ENCODE measurements at regions not wholly inside any gene's neighbourhood (a gene's known extent, or its start where the extent isn't known, plus 50 kb on each side); places are given as distances from the start of the nearest gene placed in this dataset.

DNA sequence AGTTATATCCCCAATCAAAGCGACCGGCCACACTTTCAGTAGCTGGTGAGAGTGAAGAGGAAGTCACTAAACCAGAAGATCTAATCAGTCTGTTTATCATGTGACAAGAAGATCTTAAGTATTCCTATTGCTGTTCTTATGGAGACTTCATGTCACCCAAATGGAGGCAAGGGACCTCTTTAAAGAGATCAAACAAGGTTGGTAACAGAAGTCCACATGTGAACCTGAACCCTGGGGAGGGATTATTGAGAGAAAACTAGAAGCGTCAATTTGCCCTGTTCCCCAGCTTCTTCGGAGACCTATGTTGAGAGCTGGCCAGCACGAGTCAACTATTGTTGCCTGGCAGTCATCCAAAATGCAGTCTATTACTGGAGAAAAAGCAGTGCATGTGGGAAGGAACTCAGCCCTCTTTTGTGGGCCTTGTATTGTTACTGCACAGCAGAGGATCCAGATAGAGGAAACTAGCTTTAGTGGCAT is 76.9 kb upstream of the CTSC start:
- Mint-ChIP-seq H3K27me3 (no peaks in the 10 kb centered on the region), H3K4me3 (peak overlapping the region; percentile 63), H3K4me1 (peaks cover 35% of the 10 kb centered on the region), H3K27ac (no peak overlapping the region), H3K9me3 (no peaks in the 10 kb centered on the region), H3K36me3 (peaks cover 1% of the 10 kb centered on the region)

DNA sequence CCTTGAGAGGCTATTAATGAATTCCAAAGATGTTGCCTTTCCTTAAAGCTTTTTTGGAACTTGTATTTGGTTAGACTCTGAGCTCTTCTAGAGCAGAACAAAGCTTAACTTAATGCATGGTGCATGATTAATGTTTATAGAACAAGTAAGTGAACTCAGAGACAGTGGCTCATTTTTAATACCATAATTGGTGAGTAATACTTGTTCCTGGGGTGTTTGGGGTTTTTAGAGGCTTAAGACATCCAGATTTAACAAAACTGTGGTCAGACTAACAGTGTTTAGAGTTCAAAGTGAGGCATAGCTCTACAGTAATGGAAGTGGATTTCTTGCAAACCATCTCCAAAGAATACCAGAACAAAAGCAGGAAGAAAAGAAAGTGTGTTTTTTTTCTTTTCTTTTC is 73.7 kb upstream of the CTSC start:
- no peak overlapping the region for H3K4me3 Mint-ChIP-seq
- H3K27ac Mint-ChIP-seq: no peak overlapping the region
- peaks cover 35% of the 10 kb centered on the region for H3K4me1 Mint-ChIP-seq
- peaks cover 1% of the 10 kb centered on the region for H3K36me3 Mint-ChIP-seq
- H3K9me3 Mint-ChIP-seq: no peaks in the 10 kb centered on the region
- H3K27me3 Mint-ChIP-seq: no peaks in the 10 kb centered on the region

DNA sequence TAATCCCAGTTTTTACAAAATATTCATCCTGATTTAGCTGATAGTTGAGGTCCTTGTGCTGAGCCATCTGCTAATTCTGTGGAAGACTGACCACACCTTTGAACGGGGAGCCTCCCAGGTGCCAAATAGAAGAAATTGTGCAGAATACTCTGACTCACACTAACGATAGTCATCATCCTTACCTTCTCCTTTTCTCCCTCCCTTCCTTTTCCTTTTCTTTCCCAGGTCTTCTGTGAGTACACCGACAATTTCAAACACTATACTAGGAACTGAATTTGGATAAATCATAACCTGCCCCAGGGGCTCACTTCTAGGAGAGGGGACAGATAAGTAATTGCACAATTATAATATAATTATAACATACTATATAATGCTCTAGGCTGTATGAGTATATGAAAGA is 73.1 kb upstream of the CTSC start:
- Mint-ChIP-seq H3K36me3 (peaks cover 1% of the 10 kb centered on the region), H3K4me3 (no peak overlapping the region)

DNA sequence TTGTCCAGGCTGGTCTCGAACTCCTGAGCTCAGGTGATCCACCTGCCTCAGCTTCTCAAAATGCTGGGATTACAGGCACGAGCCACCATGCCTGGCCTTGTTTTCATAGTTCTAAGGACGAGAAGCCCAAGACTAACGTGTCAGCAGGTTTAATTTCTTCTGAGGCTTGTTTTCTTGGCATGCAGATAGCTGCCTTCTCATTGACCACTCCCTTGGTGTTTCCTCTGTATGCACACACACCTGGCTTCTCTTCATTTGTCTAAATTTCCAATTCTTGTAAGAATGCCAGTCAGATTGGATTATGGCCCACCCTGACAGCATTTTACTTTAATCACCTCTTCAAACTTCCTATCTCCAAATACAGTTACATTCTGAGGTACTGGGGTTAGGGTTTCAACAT is 72.5 kb upstream of the CTSC start:
- no peak overlapping the region for H3K27ac Mint-ChIP-seq
- peaks cover 28% of the 10 kb centered on the region for H3K4me1 Mint-ChIP-seq
- H3K36me3 Mint-ChIP-seq: peaks cover 1% of the 10 kb centered on the region
- H3K9me3 Mint-ChIP-seq: no peaks in the 10 kb centered on the region
- no peaks in the 10 kb centered on the region for H3K27me3 Mint-ChIP-seq
- H3K4me3 Mint-ChIP-seq: no peak overlapping the region

More for the DNA sequence above, 73.1 kb upstream of the CTSC start:
- Mint-ChIP-seq H3K9me3 (no peaks in the 10 kb centered on the region), H3K27ac (no peak overlapping the region), H3K4me1 (peaks cover 31% of the 10 kb centered on the region), H3K27me3 (no peaks in the 10 kb centered on the region)

DNA sequence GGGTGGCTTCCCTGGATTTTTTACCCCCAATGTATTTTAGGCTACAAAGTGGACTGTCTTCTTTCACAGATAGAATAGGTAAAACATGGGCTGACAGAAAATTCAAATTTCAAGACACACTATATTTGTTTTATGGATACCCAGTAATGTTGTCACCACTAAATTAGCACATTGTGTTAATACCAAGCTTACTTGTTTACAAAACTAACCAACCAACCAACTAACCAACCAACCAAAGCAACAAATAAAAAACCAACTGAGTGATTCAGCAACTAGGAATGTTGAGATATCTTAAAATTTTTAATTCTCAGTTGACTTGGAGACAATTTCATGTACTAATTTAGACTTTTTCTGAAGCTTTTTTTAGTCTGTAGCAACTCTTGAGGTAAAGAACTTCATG is 69.3 kb upstream of the CTSC start:
- Mint-ChIP-seq H3K4me3 (no peak overlapping the region), H3K36me3 (no peaks in the 10 kb centered on the region), H3K4me1 (peaks cover 13% of the 10 kb centered on the region), H3K27ac (no peak overlapping the region), H3K27me3 (no peaks in the 10 kb centered on the region), H3K9me3 (no peaks in the 10 kb centered on the region)

DNA sequence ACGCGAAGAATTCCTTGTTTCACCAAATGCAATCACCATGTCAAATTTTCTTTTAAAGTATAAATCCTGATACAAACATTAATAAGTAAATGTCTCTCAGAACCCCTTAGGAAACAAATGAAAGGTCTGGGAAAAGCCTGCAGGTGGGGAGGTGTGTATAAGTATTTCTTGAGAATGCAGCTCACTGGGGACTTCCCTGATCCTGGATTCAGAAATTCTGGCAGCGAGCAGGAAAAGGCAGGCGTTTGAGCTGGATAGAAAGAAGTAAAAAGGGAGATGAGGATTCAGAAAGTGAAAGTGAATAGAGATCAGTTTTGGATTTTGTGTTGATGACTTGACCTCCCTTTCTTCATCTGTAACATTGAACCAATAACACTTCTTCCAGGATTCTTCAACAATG is 68.3 kb upstream of the CTSC start:
- H3K27me3 Mint-ChIP-seq: no peaks in the 10 kb centered on the region
- H3K4me3 Mint-ChIP-seq: no peak overlapping the region
- no peak overlapping the region for H3K27ac Mint-ChIP-seq
- H3K4me1 Mint-ChIP-seq: peaks cover 13% of the 10 kb centered on the region
- H3K9me3 Mint-ChIP-seq: no peaks in the 10 kb centered on the region
- H3K36me3 Mint-ChIP-seq: no peaks in the 10 kb centered on the region

DNA sequence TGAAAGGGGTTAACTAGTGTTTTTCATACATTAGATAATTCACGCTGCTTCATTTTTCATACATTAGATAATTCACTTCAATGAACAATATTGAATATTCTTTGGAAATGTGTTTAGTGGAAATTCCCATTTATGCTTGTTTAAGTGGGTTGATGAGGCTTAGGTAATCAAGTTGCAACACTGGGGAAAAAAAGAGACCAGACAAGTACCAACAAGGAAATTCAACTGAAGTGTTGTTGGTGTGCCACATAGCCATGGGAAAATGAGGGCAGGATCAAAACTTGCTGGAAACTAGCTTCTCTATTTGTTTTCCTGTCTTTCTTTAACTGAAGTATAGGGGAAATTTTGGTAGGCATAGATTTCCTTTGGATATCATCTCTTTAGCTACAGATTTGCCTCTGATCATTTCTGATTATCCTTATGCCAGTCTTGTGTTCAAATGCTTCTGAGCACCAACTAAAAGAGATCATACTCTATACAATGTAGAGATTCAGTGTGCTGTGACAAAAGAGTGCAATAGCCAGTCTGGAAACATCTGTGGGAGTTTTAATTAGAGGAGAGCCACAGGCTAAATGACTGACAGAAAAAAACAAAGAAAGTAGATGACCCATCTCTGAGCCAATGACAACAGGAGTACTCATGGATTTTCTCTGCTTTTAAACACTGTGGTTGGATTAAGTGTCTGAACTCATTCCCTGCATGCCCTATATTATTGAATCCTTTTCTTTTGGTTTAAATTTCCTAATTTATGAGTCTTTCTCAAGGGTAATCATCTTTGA is 67.6 kb upstream of the CTSC start:
- Mint-ChIP-seq H3K36me3 (no peaks in the 10 kb centered on the region), H3K9me3 (no peaks in the 10 kb centered on the region), H3K27me3 (no peaks in the 10 kb centered on the region), H3K27ac (no peak overlapping the region), H3K4me1 (peaks cover 13% of the 10 kb centered on the region), H3K4me3 (no peak overlapping the region)

DNA sequence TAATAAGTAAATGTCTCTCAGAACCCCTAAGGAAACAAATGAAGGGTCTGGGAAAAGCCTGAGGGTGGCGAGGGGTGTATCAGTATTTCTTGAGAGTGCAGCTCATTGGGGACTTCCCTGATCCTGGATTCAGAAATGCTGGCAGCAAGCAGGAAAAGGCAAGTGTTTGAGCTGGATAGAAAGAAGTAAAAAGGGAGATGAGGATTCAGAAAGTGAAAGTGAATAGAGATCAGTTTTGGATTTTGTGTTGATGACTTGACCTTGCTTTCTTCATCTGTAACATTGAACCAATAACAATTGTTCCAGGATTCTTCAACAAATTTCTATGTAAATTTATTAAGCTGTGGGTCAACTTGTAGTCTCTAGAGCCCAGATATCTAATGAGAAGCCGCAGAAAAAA is 66.9 kb upstream of the CTSC start:
- Mint-ChIP-seq H3K4me3 (no peak overlapping the region), H3K9me3 (no peaks in the 10 kb centered on the region), H3K4me1 (peaks cover 13% of the 10 kb centered on the region), H3K27ac (no peak overlapping the region), H3K27me3 (no peaks in the 10 kb centered on the region), H3K36me3 (no peaks in the 10 kb centered on the region)

DNA sequence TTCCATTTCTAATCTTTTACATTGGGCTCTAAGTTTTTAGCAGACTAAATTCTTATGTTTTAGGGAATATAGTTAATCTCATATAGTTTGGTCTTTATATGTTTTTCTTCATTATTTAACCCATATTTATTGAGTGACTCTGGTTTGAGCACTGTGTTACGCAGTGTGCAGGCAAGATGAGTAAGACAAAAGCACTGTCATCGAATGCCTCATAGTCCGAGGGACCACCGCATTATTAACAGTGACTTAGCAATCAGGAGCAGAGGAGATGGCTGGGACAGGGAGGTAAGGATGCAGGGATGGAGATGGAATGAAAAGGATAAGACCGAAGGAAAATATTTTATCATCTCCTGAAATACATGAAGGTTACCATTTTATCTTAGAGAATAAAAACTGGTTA is 65.2 kb upstream of the CTSC start:
- no peak overlapping the region for H3K27ac Mint-ChIP-seq
- H3K36me3 Mint-ChIP-seq: no peaks in the 10 kb centered on the region
- no peak overlapping the region for H3K4me3 Mint-ChIP-seq
- H3K4me1 Mint-ChIP-seq: peaks cover 13% of the 10 kb centered on the region
- no peaks in the 10 kb centered on the region for H3K9me3 Mint-ChIP-seq
- H3K27me3 Mint-ChIP-seq: no peaks in the 10 kb centered on the region

DNA sequence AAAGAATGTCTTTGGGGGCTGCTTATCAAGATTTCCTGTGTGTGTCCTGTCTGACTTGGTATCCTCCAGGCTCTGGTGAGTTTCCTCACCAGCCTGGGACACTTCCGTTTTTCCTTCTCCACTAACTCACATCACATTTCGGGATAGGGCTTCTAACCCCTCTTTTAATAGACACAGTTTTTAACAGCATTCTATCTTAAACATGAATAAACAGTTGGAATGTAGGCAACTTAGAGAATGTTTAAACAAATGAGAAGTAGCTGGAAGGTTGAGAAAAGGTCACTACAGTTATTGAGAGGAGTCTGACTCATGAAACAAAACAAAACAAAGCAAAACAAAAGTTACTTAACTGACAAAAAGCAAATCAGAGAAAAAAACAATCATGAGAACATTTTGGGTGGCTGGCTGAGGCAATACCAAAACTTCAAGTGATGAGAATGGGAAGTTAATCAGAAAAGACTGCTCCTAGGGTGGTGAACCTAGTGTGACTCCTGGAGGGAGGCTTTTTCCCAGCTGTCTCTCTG is 64.7 kb upstream of the CTSC start:
- H3K4me3 Mint-ChIP-seq: no peak overlapping the region
- H3K27ac Mint-ChIP-seq: no peak overlapping the region
- no peaks in the 10 kb centered on the region for H3K36me3 Mint-ChIP-seq
- H3K4me1 Mint-ChIP-seq: peaks cover 13% of the 10 kb centered on the region
- no peaks in the 10 kb centered on the region for H3K9me3 Mint-ChIP-seq
- H3K27me3 Mint-ChIP-seq: no peaks in the 10 kb centered on the region

DNA sequence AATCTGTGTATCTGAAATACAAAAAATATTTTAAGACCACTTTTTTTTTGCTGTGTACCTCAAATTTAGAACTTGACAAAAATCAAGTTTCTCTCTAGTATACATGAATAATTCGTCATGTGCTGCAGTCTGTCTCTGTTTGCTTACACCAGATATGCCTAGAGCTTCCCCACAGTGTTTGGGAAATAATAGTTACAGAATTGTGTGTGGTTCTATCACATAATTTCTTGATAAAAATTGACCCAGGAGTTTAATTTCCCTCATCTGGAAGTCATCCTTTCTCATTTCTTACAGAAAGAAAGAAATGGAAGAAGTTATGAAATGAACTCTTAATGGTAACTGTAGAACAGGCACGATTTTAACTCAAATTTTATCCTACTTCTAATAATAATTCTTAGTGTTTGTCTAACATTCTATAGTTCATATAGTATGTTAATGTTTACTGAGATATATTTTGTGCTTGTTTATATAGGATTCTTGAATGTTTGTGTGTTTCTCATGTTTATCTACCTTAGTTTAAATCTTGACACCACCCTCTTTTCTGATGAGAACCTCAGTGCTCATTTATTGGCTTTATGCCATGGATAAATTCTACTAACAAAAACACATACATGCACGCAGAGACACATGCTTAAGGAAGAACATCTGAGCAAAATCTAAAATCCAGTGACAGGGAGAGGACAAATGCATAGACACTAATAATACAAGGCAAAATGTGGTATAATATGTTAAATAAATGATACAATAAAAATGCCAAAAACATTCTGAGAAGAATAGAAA is 61.4 kb upstream of the CTSC start:
- Mint-ChIP-seq H3K36me3 (no peaks in the 10 kb centered on the region), H3K9me3 (no peaks in the 10 kb centered on the region), H3K27me3 (no peaks in the 10 kb centered on the region), H3K27ac (no peak overlapping the region), H3K4me1 (peaks cover 2% of the 10 kb centered on the region), H3K4me3 (no peak overlapping the region)

DNA sequence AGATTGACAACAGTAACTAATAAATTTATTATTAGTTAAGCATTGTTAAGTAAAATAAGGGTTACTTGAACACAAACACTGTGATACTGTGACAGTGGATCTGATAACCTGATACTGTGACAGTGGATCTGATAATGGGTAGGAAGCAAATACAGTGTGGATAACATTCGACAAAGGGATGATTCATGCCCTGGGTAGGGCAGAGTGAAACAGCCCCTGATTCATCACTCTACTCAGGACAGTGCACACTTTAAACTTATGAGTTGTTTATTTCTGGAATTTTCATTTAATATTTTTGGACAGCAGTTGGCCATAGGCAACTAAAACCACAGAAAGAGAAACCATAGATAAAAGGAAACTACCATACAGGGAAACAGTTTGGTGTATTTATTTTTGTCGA is 60.8 kb upstream of the CTSC start:
- Mint-ChIP-seq H3K4me3 (no peak overlapping the region), H3K27ac (no peak overlapping the region), H3K9me3 (no peaks in the 10 kb centered on the region), H3K36me3 (no peaks in the 10 kb centered on the region), H3K4me1 (no peaks in the 10 kb centered on the region), H3K27me3 (no peaks in the 10 kb centered on the region)

DNA sequence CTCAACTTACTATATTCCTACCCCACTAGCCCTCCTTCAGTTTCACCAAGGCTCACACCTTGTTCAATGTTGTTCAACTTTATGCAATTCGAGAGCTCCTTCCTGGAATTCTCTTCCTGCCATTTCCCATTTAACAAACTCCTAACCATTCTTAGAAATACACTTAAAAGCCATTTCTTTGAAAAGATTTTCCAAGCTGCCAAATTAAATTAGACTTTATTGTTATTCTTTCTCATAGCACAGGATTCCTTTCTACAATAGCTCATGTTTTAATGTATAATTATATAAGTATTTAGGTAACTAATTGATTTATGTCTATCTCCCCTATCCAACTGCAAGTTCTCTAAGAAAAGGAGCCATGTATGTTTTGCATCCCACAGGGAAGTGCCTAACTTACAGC is 52.7 kb upstream of the CTSC start:
- Mint-ChIP-seq H3K27ac (no peak overlapping the region), H3K4me3 (no peak overlapping the region), H3K27me3 (no peaks in the 10 kb centered on the region), H3K9me3 (no peaks in the 10 kb centered on the region), H3K36me3 (peaks cover 2% of the 10 kb centered on the region), H3K4me1 (no peaks in the 10 kb centered on the region)

DNA sequence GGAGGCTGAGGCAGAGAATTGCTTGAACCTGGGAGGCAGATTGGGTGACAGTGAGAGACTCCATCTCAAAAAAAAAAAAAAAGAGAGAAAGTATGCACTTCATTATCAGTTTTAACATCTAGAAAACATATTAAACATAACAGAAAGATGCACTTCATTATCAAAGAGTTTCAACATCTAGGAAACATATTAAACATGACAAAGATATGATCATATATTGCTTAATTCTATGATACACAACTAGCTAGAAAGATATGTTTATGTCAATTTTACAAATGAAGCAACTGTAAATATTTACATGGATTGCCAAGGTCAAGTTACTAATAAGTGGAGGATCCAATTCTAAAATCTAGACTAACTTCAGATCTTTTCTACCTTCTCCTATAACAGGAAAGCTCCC is 50.4 kb upstream of the CTSC start:
- Mint-ChIP-seq H3K27ac (no peak overlapping the region), H3K9me3 (no peaks in the 10 kb centered on the region), H3K27me3 (no peaks in the 10 kb centered on the region), H3K36me3 (peaks cover 2% of the 10 kb centered on the region), H3K4me3 (no peak overlapping the region), H3K4me1 (peaks cover 3% of the 10 kb centered on the region)

Data from activated naive CD4-positive, alpha-beta T cell treated with anti-CD3 and anti-CD28 coated beads, Interleukin-2, amount 50 U/mL, for 24 hours (primary cell).